MM.1S (cell line): ENCODE measurements at regions not wholly inside any gene's neighbourhood (a gene's known extent, or its start where the extent isn't known, plus 50 kb on each side); places are given as distances from the start of the nearest gene placed in this dataset.

Experiments used
- DNase-seq: peaks from one replicate; pipeline ENCODE4 v3.0.0-alpha.2; 2015
- H2AFZ ChIP-seq: fragments of 300-600 bp; sonication (generic); 2 replicates; pipeline ENCODE4 v1.6.0; 2016; ENCODE audit warnings: antibody characterized with exemption, low read length
- H3F3A ChIP-seq: fragments of 300-600 bp; sonication (generic); 2 replicates; pipeline ENCODE4 v1.6.1; 2016; ENCODE audit warnings: mild to moderate bottlenecking, antibody characterized with exemption, low read length, moderate library complexity, mixed read lengths; ENCODE audit not compliant: insufficient read depth
- H3K27ac ChIP-seq: fragments of 300-600 bp; sonication (generic); 2 replicates; pipeline ENCODE4 v1.5.1; 2016; ENCODE audit warnings: mild to moderate bottlenecking, low read length
- H3K27me3 ChIP-seq: fragments of 300-600 bp; sonication (generic); replicated peaks from 2 replicates; pipeline ENCODE4 v1.6.0; 2016; ENCODE audit warnings: low read length; ENCODE audit not compliant: insufficient read depth
- H3K36me3 ChIP-seq: fragments of 300-600 bp; sonication (generic); replicated peaks from 2 replicates; pipeline ENCODE4 v1.6.1; 2016; ENCODE audit warnings: mild to moderate bottlenecking, low read length, mixed read lengths; ENCODE audit not compliant: insufficient read depth
- H3K4me1 ChIP-seq: fragments of 300-600 bp; sonication (generic); 2 replicates; pipeline ENCODE4 v1.6.1; 2016; ENCODE audit warnings: low read length, mixed read lengths
- H3K4me2 ChIP-seq: fragments of 300-600 bp; sonication (generic); 2 replicates; pipeline ENCODE4 v1.6.0; 2016; ENCODE audit warnings: low read depth, low read length
- H3K4me3 ChIP-seq: fragments of 300-600 bp; sonication (generic); 2 replicates; pipeline ENCODE4 v1.5.1; 2016; ENCODE audit warnings: low read length, mixed read lengths
- H3K79me2 ChIP-seq: fragments of 300-600 bp; sonication (generic); 2 replicates; pipeline ENCODE4 v1.6.1; 2016; ENCODE audit warnings: mixed run types, low read length, mixed read lengths
- H3K9ac ChIP-seq: fragments of 300-600 bp; sonication (generic); 2 replicates; pipeline ENCODE4 v1.6.1; 2016; ENCODE audit warnings: low read length, mixed read lengths
- H3K9me2 ChIP-seq: fragments of 300-600 bp; sonication (generic); replicated peaks from 2 replicates; pipeline ENCODE4 v1.6.1; 2016; ENCODE audit warnings: mild to moderate bottlenecking, low read length, mixed read lengths; ENCODE audit not compliant: insufficient read depth
- H3K9me3 ChIP-seq: fragments of 300-600 bp; sonication (generic); replicated peaks from 2 replicates; pipeline ENCODE4 v1.6.1; 2016; ENCODE audit warnings: mild to moderate bottlenecking, low read length, mixed read lengths; ENCODE audit not compliant: insufficient read depth
- H4K20me1 ChIP-seq: fragments of 300-600 bp; sonication (generic); 2 replicates; pipeline ENCODE4 v1.6.1; 2016; ENCODE audit warnings: mild to moderate bottlenecking, low read length, moderate library complexity, mixed read lengths; ENCODE audit not compliant: insufficient read depth
- CTCF ChIP-seq: fragments of 300-600 bp; sonication (generic); IDR thresholded peaks from 2 replicates; pipeline ENCODE4 v1.5.1; 2016; ENCODE audit warnings: antibody characterized with exemption, low read length, mixed read lengths
- EZH2 ChIP-seq: fragments of 300-600 bp; sonication (generic); optimal IDR thresholded peaks from 2 replicates; pipeline ENCODE3; 2017; ENCODE audit warnings: low read depth, mild to moderate bottlenecking, antibody characterized with exemption, low read length, mixed read lengths
- EZH2phosphoT487 ChIP-seq: fragments of 300-600 bp; sonication (generic); IDR thresholded peaks from 2 replicates; pipeline ENCODE4 v1.6.1; 2018; ENCODE audit warnings: antibody characterized with exemption, low read length

- Histone ChIP-seq H3K27me3 (no peaks in the 10 kb centered on the region), H3K4me1 (0 out of 2 replicates have a peak, but pooled peaks cover 3% of the 10 kb centered on the region), H3K4me2 (no peak overlapping the region), H2AFZ (no peak overlapping the region), H4K20me1 (no peaks in the 10 kb centered on the region), H3K9me2 (no peaks in the 10 kb centered on the region), H3F3A (no peaks in the 10 kb centered on the region), H3K27ac (no peak overlapping the region), H3K79me2 (no peaks in the 10 kb centered on the region), H3K9ac (no peak overlapping the region), H3K36me3 (no peaks in the 10 kb centered on the region), H3K9me3 (no peaks in the 10 kb centered on the region), H3K4me3 (no peak overlapping the region)
- DNase-seq = no peak
- no peak for TF ChIP-seq EZH2phosphoT487
- no peak for TF ChIP-seq CTCF
- TF ChIP-seq EZH2 = no peak
Measured at GRCh38 chr15:91664224-91664836, 189.2 kb upstream of the SLCO3A1 start.

- H4K20me1 ChIP-seq = no peaks in the 10 kb centered on the region
- H3K79me2 ChIP-seq = no peaks in the 10 kb centered on the region
- 0 out of 2 replicates have a peak, but pooled peaks cover 3% of the 10 kb centered on the region for H3K4me1 ChIP-seq
- DNase-seq = no peak
- no peaks in the 10 kb centered on the region for H3K9me2 ChIP-seq
- H3K9ac ChIP-seq = no peak overlapping the region
- no peak overlapping the region for H3K4me3 ChIP-seq
- H3K9me3 ChIP-seq = no peaks in the 10 kb centered on the region
- H2AFZ ChIP-seq = no peak overlapping the region
- no peaks in the 10 kb centered on the region for H3F3A ChIP-seq
- H3K36me3 ChIP-seq = no peaks in the 10 kb centered on the region
- H3K27ac ChIP-seq = no peak overlapping the region
- H3K4me2 ChIP-seq = no peak overlapping the region
- no peaks in the 10 kb centered on the region for H3K27me3 ChIP-seq
- TF ChIP-seq CTCF (no peak), EZH2phosphoT487 (no peak), EZH2 (no peak)
Measured at GRCh38 chr15:91665212-91665611, 188.3 kb upstream of the SLCO3A1 start.

- no peak for DNase-seq
- H3K27ac ChIP-seq = no peak overlapping the region
- H3K9ac ChIP-seq = no peak overlapping the region
- no peaks in the 10 kb centered on the region for H3K79me2 ChIP-seq
- H3K36me3 ChIP-seq = no peaks in the 10 kb centered on the region
- H3K27me3 ChIP-seq = no peaks in the 10 kb centered on the region
- H4K20me1 ChIP-seq = no peaks in the 10 kb centered on the region
- no peaks in the 10 kb centered on the region for H3K9me2 ChIP-seq
- 0 out of 2 replicates have a peak, but pooled peaks cover 3% of the 10 kb centered on the region for H3K4me1 ChIP-seq
- TF ChIP-seq EZH2phosphoT487 (no peak), CTCF (no peak), EZH2 (no peak)
- no peak overlapping the region for H3K4me2 ChIP-seq
- no peak overlapping the region for H3K4me3 ChIP-seq
- H3K9me3 ChIP-seq = no peaks in the 10 kb centered on the region
- H2AFZ ChIP-seq = no peak overlapping the region
- no peaks in the 10 kb centered on the region for H3F3A ChIP-seq
Measured at GRCh38 chr15:91668370-91668769, 185.1 kb upstream of the SLCO3A1 start.
